Tibial nerve (tissue), 3 donors: ENCODE measurements at regions not wholly inside any gene's neighbourhood (a gene's known extent, or its start where the extent isn't known, plus 50 kb on each side); places are given as distances from the start of the nearest gene placed in this dataset.

Experiments
- POLR2A ChIP-seq, 2 donors: fragments of 450-650 bp; IDR thresholded peaks; one replicate each; pipeline ENCODE4 v1.6.1; 2017; ENCODE audit warnings: antibody characterized with exemption in 2 of 2, mild to moderate bottlenecking in 2 of 2, moderate library complexity in 2 of 2
- TF ChIP-seq, protein P1 (sequence below), 5 experiments: fragments of 200-600 bp in 3 of 5; fragments of 450-650 bp in 2 of 5; sonication (generic) in 3 of 5; IDR thresholded peaks; one replicate each; pipeline ENCODE4 v1.5.1; 2016 to 2019; ENCODE audit warnings: antibody characterized with exemption in 5 of 5, mild to moderate bottlenecking in 3 of 5, moderate library complexity in 2 of 5

DNA sequence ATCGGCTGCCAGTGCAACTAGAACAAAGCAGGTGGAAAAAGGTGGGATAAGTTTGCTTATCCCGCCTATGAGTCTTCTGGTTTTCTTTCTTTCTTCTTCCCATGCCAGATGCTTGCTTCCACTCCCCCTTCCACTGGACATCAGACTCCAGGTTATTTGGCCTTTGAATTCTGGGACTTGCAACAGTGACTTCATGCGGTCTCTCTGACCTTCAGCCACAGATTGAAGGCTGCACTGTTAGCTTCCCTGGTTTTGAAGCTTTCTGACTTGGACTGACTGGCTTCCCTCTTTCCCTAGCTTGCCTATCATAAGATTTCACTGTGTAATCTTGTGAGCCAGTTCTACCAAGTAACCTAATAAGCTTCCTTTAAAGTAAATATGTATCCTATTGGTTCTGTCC is 878.4 kb upstream of the GJE1 start:
- TF ChIP-seq, protein P1, sequence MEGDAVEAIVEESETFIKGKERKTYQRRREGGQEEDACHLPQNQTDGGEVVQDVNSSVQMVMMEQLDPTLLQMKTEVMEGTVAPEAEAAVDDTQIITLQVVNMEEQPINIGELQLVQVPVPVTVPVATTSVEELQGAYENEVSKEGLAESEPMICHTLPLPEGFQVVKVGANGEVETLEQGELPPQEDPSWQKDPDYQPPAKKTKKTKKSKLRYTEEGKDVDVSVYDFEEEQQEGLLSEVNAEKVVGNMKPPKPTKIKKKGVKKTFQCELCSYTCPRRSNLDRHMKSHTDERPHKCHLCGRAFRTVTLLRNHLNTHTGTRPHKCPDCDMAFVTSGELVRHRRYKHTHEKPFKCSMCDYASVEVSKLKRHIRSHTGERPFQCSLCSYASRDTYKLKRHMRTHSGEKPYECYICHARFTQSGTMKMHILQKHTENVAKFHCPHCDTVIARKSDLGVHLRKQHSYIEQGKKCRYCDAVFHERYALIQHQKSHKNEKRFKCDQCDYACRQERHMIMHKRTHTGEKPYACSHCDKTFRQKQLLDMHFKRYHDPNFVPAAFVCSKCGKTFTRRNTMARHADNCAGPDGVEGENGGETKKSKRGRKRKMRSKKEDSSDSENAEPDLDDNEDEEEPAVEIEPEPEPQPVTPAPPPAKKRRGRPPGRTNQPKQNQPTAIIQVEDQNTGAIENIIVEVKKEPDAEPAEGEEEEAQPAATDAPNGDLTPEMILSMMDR (IDR thresholded peaks at IDR 0.05), result no peak
- TF ChIP-seq POLR2A (IDR thresholded peaks at IDR 0.05), result no peak
